H9 (cell line): ENCODE measurements at regions not wholly inside any gene's neighbourhood (a gene's known extent, or its start where the extent isn't known, plus 50 kb on each side); places are given as distances from the start of the nearest gene placed in this dataset.

Experiments used
- DNase-seq: peaks from one replicate; pipeline ENCODE4 v3.0.0-alpha.2; 2017
- H2AFZ ChIP-seq: one replicate; pipeline ENCODE4 v1.6.1; 2013; ENCODE audit warnings: mild to moderate bottlenecking, low read length, control low read depth, moderate library complexity
- H2AK5ac ChIP-seq: 2 replicates; pipeline ENCODE4 v1.6.1; 2013; ENCODE audit warnings: low read length, control low read depth, mixed read lengths; ENCODE audit not compliant: insufficient read length
- H2BK120ac ChIP-seq: one replicate; pipeline ENCODE4 v1.6.1; 2013; ENCODE audit warnings: low read depth, mild to moderate bottlenecking, low read length, control low read depth, inconsistent platforms; ENCODE audit not compliant: poor library complexity, severe bottlenecking
- H2BK12ac ChIP-seq: 2 replicates; pipeline ENCODE4 v1.6.1; 2013; ENCODE audit warnings: low read length, control low read depth, mixed read lengths, low read depth; ENCODE audit not compliant: insufficient read length
- H2BK15ac ChIP-seq: 2 replicates; pipeline ENCODE4 v1.6.1; 2013; ENCODE audit warnings: low read depth, low read length, control low read depth
- H2BK20ac ChIP-seq: one replicate; pipeline ENCODE4 v1.6.1; 2013; ENCODE audit warnings: low read depth, mild to moderate bottlenecking, low read length, control low read depth, inconsistent platforms; ENCODE audit not compliant: poor library complexity, severe bottlenecking
- H2BK5ac ChIP-seq: 2 replicates; pipeline ENCODE4 v1.6.1; 2013; ENCODE audit warnings: low read length, control low read depth, mixed read lengths; ENCODE audit not compliant: insufficient read length
- H3K14ac ChIP-seq: 2 replicates; pipeline ENCODE4 v1.6.1; 2013; ENCODE audit warnings: low read length, control low read depth; ENCODE audit not compliant: insufficient read depth
- H3K18ac ChIP-seq: 2 replicates; pipeline ENCODE4 v1.6.1; 2013; ENCODE audit warnings: low read depth, mild to moderate bottlenecking, mixed read lengths, low read length, control low read depth; ENCODE audit not compliant: insufficient read length
- H3K23ac ChIP-seq: 2 replicates; pipeline ENCODE4 v1.6.1; 2013; ENCODE audit warnings: low read length, control low read depth, mixed read lengths, low read depth; ENCODE audit not compliant: insufficient read length
- H3K23me2 ChIP-seq: 2 replicates; pipeline ENCODE4 v1.6.1; 2013; ENCODE audit warnings: low read depth, mild to moderate bottlenecking, mixed read lengths, low read length, control low read depth; ENCODE audit not compliant: insufficient read length, poor library complexity, severe bottlenecking
- H3K27ac ChIP-seq: 2 replicates; pipeline ENCODE4 v1.5.1; 2013; ENCODE audit warnings: low read length, control low read depth, mixed read lengths, low read depth; ENCODE audit not compliant: insufficient read length
- H3K27me3 ChIP-seq: 2 replicates; pipeline ENCODE4 v1.6.1; 2013; ENCODE audit warnings: low read length, control low read depth, inconsistent platforms; ENCODE audit not compliant: insufficient read depth
- H3K4ac ChIP-seq: 2 replicates; pipeline ENCODE4 v1.6.1; 2013; ENCODE audit warnings: low read depth, mild to moderate bottlenecking, control low read depth, inconsistent platforms, low read length, moderate library complexity
- H3K4me1 ChIP-seq: 2 replicates; pipeline ENCODE4 v1.6.1; 2013; ENCODE audit warnings: low read length, control low read depth, inconsistent platforms; ENCODE audit not compliant: insufficient read depth
- H3K4me2 ChIP-seq: 2 replicates; pipeline ENCODE4 v1.6.1; 2013; ENCODE audit warnings: low read length, control low read depth, mixed read lengths; ENCODE audit not compliant: insufficient read length, insufficient read depth
- H3K56ac ChIP-seq: 2 replicates; pipeline ENCODE4 v1.6.1; 2013; ENCODE audit warnings: low read depth, mild to moderate bottlenecking, mixed read lengths, low read length, control low read depth; ENCODE audit not compliant: insufficient read length
- H3K79me1 ChIP-seq: 2 replicates; pipeline ENCODE4 v1.6.1; 2013; ENCODE audit warnings: low read depth, mild to moderate bottlenecking, moderate library complexity, low read length, control low read depth, inconsistent platforms; ENCODE audit not compliant: insufficient read depth, poor library complexity, severe bottlenecking
- H3K79me2 ChIP-seq: 2 replicates; pipeline ENCODE4 v1.6.1; 2013; ENCODE audit warnings: low read length, control low read depth, inconsistent platforms; ENCODE audit not compliant: insufficient read depth
- H3K9ac ChIP-seq: 2 replicates; pipeline ENCODE4 v1.6.1; 2013; ENCODE audit warnings: low read length, control low read depth, mixed read lengths; ENCODE audit not compliant: insufficient read length; ENCODE audit errors: extremely low read depth
- H3K9me3 ChIP-seq: one replicate; pipeline ENCODE4 v1.6.1; 2013; ENCODE audit warnings: low read depth, low read length, inconsistent platforms; ENCODE audit not compliant: control insufficient read depth
- H3T11ph ChIP-seq: one replicate; pipeline ENCODE4 v1.6.1; 2013; ENCODE audit warnings: mild to moderate bottlenecking, low read length, control low read depth, inconsistent platforms
- H4K20me1 ChIP-seq: one replicate; pipeline ENCODE4 v1.6.1; 2013; ENCODE audit not compliant: control insufficient read depth, insufficient read length, insufficient read depth
- H4K5ac ChIP-seq: 2 replicates; pipeline ENCODE4 v1.6.1; 2013; ENCODE audit warnings: low read depth, mild to moderate bottlenecking, mixed read lengths, low read length, control low read depth; ENCODE audit not compliant: insufficient read length
- H4K8ac ChIP-seq: replicated peaks from 2 replicates; pipeline ENCODE4 v1.6.1; 2013; ENCODE audit warnings: low read length, control low read depth, mixed read lengths, low read depth; ENCODE audit not compliant: insufficient read length
- H4K91ac ChIP-seq: 2 replicates; pipeline ENCODE4 v1.6.1; 2013; ENCODE audit warnings: low read depth, mild to moderate bottlenecking, moderate library complexity, mixed read lengths, low read length, control low read depth; ENCODE audit not compliant: insufficient read length
- H3K27ac Mint-ChIP-seq, 3 experiments: 2 replicates in 2 of 3; 3 replicates in 1 of 3; pipeline ENCODE4 v1.8.0; 2020 to 2021; ENCODE audit warnings: mixed read lengths in 3 of 3, mild to moderate bottlenecking in 1 of 3, moderate library complexity in 1 of 3
- H3K27me3 Mint-ChIP-seq: 2 replicates; pipeline ENCODE4 v1.8.0; 2021; ENCODE audit warnings: low read depth, mild to moderate bottlenecking, moderate library complexity, mixed read lengths
- H3K36me3 Mint-ChIP-seq, 3 experiments: 2 replicates in 2 of 3; 3 replicates in 1 of 3; pipeline ENCODE4 v1.8.0; 2020 to 2021; ENCODE audit warnings: low read depth in 3 of 3, mixed read lengths in 3 of 3; ENCODE audit not compliant: insufficient read depth in 1 of 3
- H3K4me1 Mint-ChIP-seq, 2 experiments: 2 replicates each; pipeline ENCODE4 v1.8.0; 2020; ENCODE audit warnings: mixed read lengths in 2 of 2
- H3K4me3 Mint-ChIP-seq, 2 experiments: 2 replicates in 1 of 2; 3 replicates in 1 of 2; pipeline ENCODE4 v1.8.0; 2020 to 2021; ENCODE audit warnings: mild to moderate bottlenecking in 2 of 2, mixed read lengths in 2 of 2, moderate library complexity in 1 of 2
- H3K9me3 Mint-ChIP-seq, 2 experiments: 2 replicates in 1 of 2; 3 replicates in 1 of 2; pipeline ENCODE4 v1.8.0; 2020; ENCODE audit warnings: mild to moderate bottlenecking in 2 of 2, mixed read lengths in 2 of 2, moderate library complexity in 1 of 2
- CTCF ChIP-seq: fragments of 200-600 bp; sonication (generic); conservative IDR thresholded peaks from 3 replicates; pipeline ENCODE4 v1.8.0; 2021; ENCODE audit warnings: antibody characterized with exemption, mild to moderate bottlenecking
- WGBS: extraction: QIAGEN DNeasy Blood & Tissue Kit; methylation state at CpG from one replicate; pipeline ENCODE4 v1.1.7; 2013; ENCODE audit warnings: missing lambda C conversion rate, low lambda C conversion rate, mixed read lengths; ENCODE audit not compliant: insufficient read length; ENCODE audit errors: extremely low coverage; 5-methylcytosine and 5-hydroxymethylcytosine counted together

- no peak overlapping the region for H2AFZ ChIP-seq
- no peak overlapping the region for H4K5ac ChIP-seq
- WGBS, result no CpG with 5 or more reads among the region's 11 CpGs
- no peak overlapping the region for H3K56ac ChIP-seq
- no peaks in the 10 kb centered on the region for H3K23me2 ChIP-seq
- no peak overlapping the region for H3K4me2 ChIP-seq
- H3K9ac ChIP-seq, result no peak overlapping the region
- Mint-ChIP-seq H3K36me3 (peaks cover 0 to 1% (median 0%) of the 10 kb centered on the region in 3 experiments; a peak in 1 of 7 replicates), H3K4me1 (peaks cover 28 to 33% of the 10 kb centered on the region in 2 experiments), H3K27ac (peak overlapping the region in 1 of 3 experiments; percentile 71; a peak in 3 of 7 replicates), H3K9me3 (no peaks in the 10 kb centered on the region), H3K4me3 (peak overlapping the region in 1 of 2 experiments; percentile 44; a peak in 2 of 5 replicates), H3K27me3 (peaks cover 5% of the 10 kb centered on the region)
- no peak overlapping the region for H2BK120ac ChIP-seq
- no peak for TF ChIP-seq CTCF
- H3K4me1 ChIP-seq, result peaks cover 3% of the 10 kb centered on the region; the same call in 1 of the 2 replicates
- H2AK5ac ChIP-seq, result no peak overlapping the region
- no peak overlapping the region for H3K23ac ChIP-seq
- no peak overlapping the region for H4K91ac ChIP-seq
- no peaks in the 10 kb centered on the region for H3K79me1 ChIP-seq
- H3K27me3 ChIP-seq, result no peaks in the 10 kb centered on the region
- H3K18ac ChIP-seq, result peak overlapping the region; percentile 12
- no peak overlapping the region for H2BK15ac ChIP-seq
- H3K79me2 ChIP-seq, result no peaks in the 10 kb centered on the region; the same call in 1 of the 2 replicates
- DNase-seq, result no peak
- no peak overlapping the region for H3K27ac ChIP-seq
- H2BK12ac ChIP-seq, result no peak overlapping the region
- H2BK5ac ChIP-seq, result no peak overlapping the region
- H2BK20ac ChIP-seq, result no peak overlapping the region
- no peaks in the 10 kb centered on the region for H4K20me1 ChIP-seq
- no peak overlapping the region for H3T11ph ChIP-seq
- no peak overlapping the region for H3K4ac ChIP-seq
- H3K9me3 ChIP-seq, result no peaks in the 10 kb centered on the region
- no peak overlapping the region for H3K14ac ChIP-seq
- H4K8ac ChIP-seq, result no peak overlapping the region
Measured at GRCh38 chr7:82757-83155, 109.6 kb upstream of the FAM20C start.
